ENCODE measurements at regions not wholly inside any gene's neighbourhood (a gene's known extent, or its start where the extent isn't known, plus 50 kb on each side); places are given as distances from the start of the nearest gene placed in this dataset.
A peak's percentile ranks its signal among the peaks of the same experiment; 100 is the strongest.

DNA sequence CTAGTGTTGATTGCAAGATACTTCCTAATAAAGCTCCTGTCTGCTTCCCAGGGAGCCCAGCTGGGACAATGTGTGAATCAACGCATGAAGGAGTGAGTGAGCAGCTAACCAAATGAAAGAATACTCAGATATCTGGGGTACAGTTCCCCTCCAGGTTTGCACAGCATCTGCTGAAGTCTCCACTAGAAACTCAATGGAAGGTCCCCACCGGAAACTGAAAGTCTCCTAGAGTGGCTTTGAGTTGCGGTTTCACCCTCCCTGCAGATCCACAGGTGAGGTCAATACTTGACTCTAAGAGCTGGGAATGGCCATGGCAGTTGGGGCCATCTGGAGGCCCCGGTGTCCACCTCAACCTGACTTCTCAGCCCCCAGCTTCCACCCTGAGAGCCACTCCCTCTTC lies 198.2 kb upstream of the MSX2 start:
- Histone ChIP-seq H3K27ac (ENCODE audit: low read depth, low read length) (no peak overlapping the region), H2AK5ac (ENCODE audit: low read depth, low read length) (no peak overlapping the region), H3K4ac (replicated peaks; ENCODE audit: insufficient read length, low read depth, low read length) (no peak overlapping the region), H3K36me3 (ENCODE audit: control insufficient read depth in 2 of 4, insufficient read depth in 4 of 4, low read length in 3 of 4) (no peaks in the 10 kb centered on the region), H3K23ac (ENCODE audit: insufficient read length) (no peak overlapping the region), H4K20me1 (replicated peaks in 1 of 2; ENCODE audit: control insufficient read depth in 1 of 2, insufficient read depth in 2 of 2, low read length in 2 of 2) (no peaks in the 10 kb centered on the region), H2AFZ (ENCODE audit: low read length) (no peak overlapping the region), H3K79me2 (ENCODE audit: control insufficient read depth in 1 of 2, insufficient read depth in 2 of 2, low read length in 2 of 2) (no peaks in the 10 kb centered on the region), H3K79me1 (ENCODE audit: low read depth, low read length) (no peaks in the 10 kb centered on the region), H3K9ac (replicated peaks in 1 of 4; ENCODE audit: extremely low read depth in 1 of 4, low read depth in 3 of 4, low read length in 3 of 4) (no peak overlapping the region), H2BK120ac (replicated peaks; ENCODE audit: low read depth, low read length) (no peak overlapping the region), H3K4me1 (replicated peaks in 1 of 4; ENCODE audit: control insufficient read depth in 3 of 4, insufficient read depth in 4 of 4, low read length in 3 of 4) (no peaks in the 10 kb centered on the region; a peak in 1 of 7 replicates), H2BK20ac (ENCODE audit: low read length) (no peak overlapping the region), H3K18ac (ENCODE audit: extremely low read depth, low read length) (no peak overlapping the region), H3K56ac (replicated peaks; ENCODE audit: insufficient read length, low read depth, low read length) (no peak overlapping the region), H2BK15ac (ENCODE audit: low read length) (0 out of 2 replicates have a peak overlapping the region, but pooled peaks have one; percentile 65), H2BK12ac (ENCODE audit: low read depth, low read length) (no peak overlapping the region), H3K23me2 (ENCODE audit: low read depth, low read length) (peaks cover 3% of the 10 kb centered on the region; the same call in 1 of the 2 replicates), H2BK5ac (ENCODE audit: low read depth, low read length) (no peak overlapping the region), H3K14ac (ENCODE audit: insufficient read length) (no peak overlapping the region), H3K27me3 (replicated peaks in 1 of 4; ENCODE audit: control insufficient read depth in 3 of 4, extremely low read depth in 1 of 4, insufficient read depth in 3 of 4, low read length in 3 of 4) (peaks cover 2 to 5% (median 3%) of the 10 kb centered on the region in 4 experiments; a peak in 6 of 7 replicates), H4K8ac (ENCODE audit: extremely low read depth, insufficient read depth, low read length) (no peak overlapping the region), H3K9me3 (ENCODE audit: insufficient read depth in 2 of 2, low read depth in 1 of 2, low read length in 1 of 2) (no peaks in the 10 kb centered on the region), H3K4me2 (ENCODE audit: insufficient read depth in 1 of 2, low read depth in 2 of 2, low read length in 2 of 2) (no peak overlapping the region), H4K91ac (replicated peaks; ENCODE audit: insufficient read length, low read length) (no peak overlapping the region), H3K4me3 (ENCODE audit: extremely low read depth in 1 of 4, insufficient read depth in 2 of 4, low read depth in 3 of 4, low read length in 4 of 4) (no peak overlapping the region), H4K5ac (ENCODE audit: insufficient read length, low read depth, low read length) (no peak overlapping the region)
- FAIRE-seq (no peak), DNase-seq (ENCODE audit: low read depth in 1 of 2, low spot score in 2 of 2) (no peak)
- no peak for TF ChIP-seq ATF3 (IDR thresholded peaks at IDR 0.05; ENCODE audit: insufficient read depth, low read depth, low read length)
- no peak for TF ChIP-seq CBX8 (IDR thresholded peaks at IDR 0.05; ENCODE audit: borderline replicate concordance, low read depth, low read length)
- TF ChIP-seq RFX5 (IDR thresholded peaks at IDR 0.05; ENCODE audit: borderline replicate concordance, low read depth, low read length), result no peak
- TF ChIP-seq, protein P1, sequence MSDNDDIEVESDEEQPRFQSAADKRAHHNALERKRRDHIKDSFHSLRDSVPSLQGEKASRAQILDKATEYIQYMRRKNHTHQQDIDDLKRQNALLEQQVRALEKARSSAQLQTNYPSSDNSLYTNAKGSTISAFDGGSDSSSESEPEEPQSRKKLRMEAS (IDR thresholded peaks at IDR 0.05), result no peak
- no peak for TF ChIP-seq YY1 (IDR thresholded peaks at IDR 0.05; ENCODE audit: low read depth, low read length)
- no peak for TF ChIP-seq EP300 (IDR thresholded peaks at IDR 0.05; ENCODE audit: borderline replicate concordance in 1 of 2, low read depth in 2 of 2, low read length in 2 of 2)
- no peak for TF ChIP-seq TBP (IDR thresholded peaks at IDR 0.05; ENCODE audit: low read depth, low read length)
- TF ChIP-seq JUND (IDR thresholded peaks at IDR 0.05; ENCODE audit: low read length), result no peak
- no peak for TF ChIP-seq GTF2F1 (IDR thresholded peaks at IDR 0.05; ENCODE audit: borderline replicate concordance, low read depth, low read length)
- no peak for TF ChIP-seq ATF2 (IDR thresholded peaks at IDR 0.05; ENCODE audit: low read length)
- ChIA-PET POLR2A (ENCODE audit: partially characterized antibody) (no interaction called here), CTCF (ENCODE audit: partially characterized antibody) (interaction anchor here (1.1 to 2.3 kb wide), 2 partner anchors 55 to 109 kb away, joined by 3 to 7 read pairs; no protein-coding TSS in a partner anchor)
- WGBS, 2 experiments (ENCODE audit: extremely low coverage in 1 of 2, insufficient coverage in 1 of 2, insufficient read length in 1 of 2, insufficient replicate concordance in 2 of 2, low coverage in 1 of 2, low lambda C conversion rate in 2 of 2, missing lambda C conversion rate in 1 of 2), result 81% methylated on average over 4 of the region's 4 CpGs; no CpG with 5 or more reads in 1 of the 2 experiments
